HAP-1 (cell line): ENCODE measurements at regions not wholly inside any gene's neighbourhood (a gene's known extent, or its start where the extent isn't known, plus 50 kb on each side); places are given as distances from the start of the nearest gene placed in this dataset.
"Not testable (repeated sequence)": the region's sequence is repeated elsewhere in the genome, so short reads cannot be mapped to it uniquely, and the experiment has no call there.

Experiments used
- DNase-seq, 2 experiments: peaks; one replicate each; pipeline ENCODE4 v3.0.0-alpha.2; 2016 to 2020; ENCODE audit warnings: low spot score in 2 of 2
- H3K27me3 ChIP-seq: fragments of 250-450 bp; sonication (Bioruptor Pico); 2 replicates; pipeline ENCODE4 v1.5.1; 2020; ENCODE audit warnings: low read depth, mild to moderate bottlenecking, moderate library complexity
- H3K36me3 ChIP-seq: fragments of 250-450 bp; sonication (Bioruptor Pico); replicated peaks from 2 replicates; pipeline ENCODE4 v1.5.1; 2020; ENCODE audit warnings: mild to moderate bottlenecking
- H3K4me1 ChIP-seq: fragments of 250-450 bp; sonication (Bioruptor Pico); 2 replicates; pipeline ENCODE4 v1.5.1; 2020; ENCODE audit warnings: mild to moderate bottlenecking
- H3K4me3 ChIP-seq: fragments of 250-450 bp; sonication (Bioruptor Pico); 2 replicates; pipeline ENCODE4 v1.5.1; 2020; ENCODE audit warnings: mild to moderate bottlenecking, moderate library complexity
- H3K9me3 ChIP-seq: fragments of 250-450 bp; sonication (Bioruptor Pico); 2 replicates; pipeline ENCODE4 v1.5.1; 2020; ENCODE audit warnings: mild to moderate bottlenecking, moderate library complexity
- in situ Hi-C: fragments of 300-500 bp; cut with MboI; formaldehyde crosslinking; loops from 3 replicates; pipeline ENCODE4 v1.14.3; 2020; ENCODE audit warnings: low sequenced_read_pairs, inconsistent platforms, mixed read lengths

DNA sequence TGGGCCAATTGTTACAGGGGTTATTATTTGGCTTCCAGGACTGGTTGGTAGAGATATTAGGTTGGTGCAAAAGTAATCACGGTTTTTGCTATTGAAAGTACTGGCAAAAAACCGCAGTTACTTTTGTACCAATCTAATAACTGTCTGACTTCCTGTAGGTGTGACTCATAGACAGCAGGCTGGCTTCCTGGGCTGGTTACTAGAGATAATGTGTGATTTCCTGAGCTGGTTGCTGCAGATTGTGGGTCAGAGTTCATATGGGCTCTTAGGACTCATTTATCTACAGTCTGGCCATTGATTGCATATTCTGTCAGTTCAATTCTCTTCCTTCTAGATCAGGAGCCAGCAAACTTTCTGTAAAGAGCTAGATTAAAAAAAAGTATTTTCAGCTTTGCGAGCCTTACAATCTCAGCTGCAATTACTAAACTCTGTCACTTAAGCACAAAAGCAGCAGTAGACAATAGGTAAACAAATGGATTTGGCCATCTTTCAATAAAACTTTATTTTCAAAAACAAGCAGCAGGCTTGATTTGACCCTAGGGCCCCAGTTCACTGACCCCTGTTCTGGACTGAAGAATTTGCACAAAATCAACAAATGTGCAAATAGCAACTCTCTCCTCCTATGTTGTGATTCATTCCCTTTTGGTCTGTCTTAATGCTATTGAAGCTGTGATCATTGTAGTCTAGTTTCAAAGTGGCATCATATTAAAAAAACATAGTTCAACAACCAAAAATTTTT, 50.8 kb upstream of the BOD1L1 start:
- no peaks in the 10 kb centered on the region for H3K4me1 ChIP-seq
- in situ Hi-C loops = no loop called here
- H3K27me3 ChIP-seq = no peaks in the 10 kb centered on the region
- no peaks in the 10 kb centered on the region for H3K36me3 ChIP-seq
- no peaks in the 10 kb centered on the region for H3K9me3 ChIP-seq
- no peak overlapping the region for H3K4me3 ChIP-seq
- DNase-seq = no peak

DNA sequence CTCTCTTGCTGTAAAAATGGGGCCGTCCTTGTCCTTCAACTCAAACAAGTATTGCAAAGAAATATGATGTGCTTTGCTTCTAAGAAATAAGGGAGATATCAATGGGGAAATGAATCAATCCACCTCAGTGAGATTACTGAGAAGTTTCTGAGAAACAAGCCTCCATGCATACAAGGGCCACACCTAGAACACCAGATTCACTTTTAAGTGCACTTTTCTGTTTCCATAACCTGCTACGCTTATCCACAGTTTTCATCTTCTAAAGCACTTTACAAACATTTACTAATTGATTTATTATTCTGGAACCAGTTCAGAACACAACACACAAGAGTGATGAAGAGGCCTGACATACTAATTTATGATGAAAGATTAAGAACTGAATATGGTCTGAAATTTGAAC, 54.0 kb upstream of the BOD1L1 start:
- no peaks in the 10 kb centered on the region for H3K9me3 ChIP-seq
- H3K4me3 ChIP-seq = no peak overlapping the region
- no peaks in the 10 kb centered on the region for H3K36me3 ChIP-seq
- no peak for DNase-seq
- in situ Hi-C loops = no loop called here
- H3K27me3 ChIP-seq = no peaks in the 10 kb centered on the region
- H3K4me1 ChIP-seq = no peaks in the 10 kb centered on the region

DNA sequence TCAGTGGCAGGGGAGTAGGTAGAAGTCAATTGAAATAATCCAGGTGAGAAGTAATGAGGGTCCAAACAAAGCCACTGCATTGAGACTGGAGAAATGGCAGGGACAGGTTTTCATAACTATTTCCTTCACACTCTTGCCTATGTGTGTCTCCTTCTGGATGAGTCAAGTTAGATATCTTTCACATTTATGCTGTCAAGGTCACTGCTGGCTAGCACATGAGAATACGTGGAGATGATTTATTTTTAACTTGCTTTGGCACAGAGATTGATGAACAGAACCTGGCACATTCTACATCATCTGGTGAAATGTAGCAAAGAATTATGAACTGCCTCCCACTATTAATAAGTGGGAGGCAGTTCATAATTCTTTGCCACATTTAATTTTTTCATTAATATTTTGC, 66.7 kb upstream of the BOD1L1 start:
- no peaks in the 10 kb centered on the region for H3K27me3 ChIP-seq
- H3K9me3 ChIP-seq = no peaks in the 10 kb centered on the region
- in situ Hi-C loops = no loop called here
- no peaks in the 10 kb centered on the region for H3K36me3 ChIP-seq
- H3K4me1 ChIP-seq = no peaks in the 10 kb centered on the region
- no peak for DNase-seq
- H3K4me3 ChIP-seq = no peak overlapping the region

DNA sequence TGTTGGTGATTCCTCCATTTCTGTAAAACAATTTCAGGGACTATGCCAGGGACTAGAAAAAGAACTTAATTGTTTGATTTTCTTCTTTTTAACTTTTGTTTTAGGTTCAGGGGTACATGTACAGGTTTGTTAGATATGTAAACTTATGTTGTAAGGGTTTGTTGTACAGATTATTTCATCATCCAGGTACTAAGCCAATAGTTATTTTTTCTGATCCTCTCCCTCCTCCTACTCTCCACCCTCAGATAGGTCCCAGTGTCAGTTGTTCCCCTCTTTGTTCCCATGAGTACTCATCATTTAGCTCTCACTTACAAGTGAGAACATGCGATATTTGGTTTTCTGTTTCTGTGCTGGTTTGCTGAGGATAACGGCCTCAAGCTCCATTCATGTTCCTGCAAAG, 70.8 kb upstream of the BOD1L1 start:
- Histone ChIP-seq H3K4me3 (no peak overlapping the region), H3K4me1 (no peaks in the 10 kb centered on the region)

DNA sequence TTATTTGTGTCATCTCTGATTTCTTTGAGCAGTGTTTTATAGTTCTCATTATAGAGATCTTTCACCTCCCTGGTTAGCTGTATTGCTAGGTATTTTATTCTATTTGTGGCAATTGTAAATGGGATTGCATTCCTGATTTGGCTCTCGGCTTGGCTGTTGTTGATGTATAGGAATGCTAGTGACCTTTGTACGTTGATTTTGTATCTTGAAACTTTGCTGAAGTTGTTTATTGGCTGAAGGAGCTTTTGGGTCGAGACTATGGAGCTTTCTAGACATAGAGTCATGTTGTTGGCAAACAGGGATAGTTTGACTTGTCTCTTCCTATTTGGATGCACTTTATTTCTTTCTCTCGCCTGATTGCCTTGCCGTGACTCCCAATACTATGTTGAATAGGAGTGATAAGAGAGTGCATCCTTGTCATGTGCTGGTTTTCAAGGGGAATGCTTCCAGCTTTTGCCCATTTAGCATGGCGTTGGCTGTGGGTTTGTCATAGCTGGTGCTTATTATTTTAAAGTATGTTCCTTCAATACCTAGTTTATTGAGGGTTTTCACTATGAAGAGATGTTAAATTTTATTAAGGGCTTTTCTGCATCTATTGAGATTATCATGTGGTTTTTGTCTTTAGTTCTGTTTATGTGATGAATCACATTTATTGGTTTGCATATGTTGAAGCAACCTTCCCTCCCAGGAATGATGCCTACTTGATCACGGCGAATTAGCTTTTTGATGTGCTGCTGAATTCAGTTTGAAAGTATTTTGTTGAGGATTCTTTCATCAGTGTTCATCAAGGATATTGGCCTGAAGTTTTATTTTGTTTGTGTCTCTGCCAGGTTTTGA, 72.7 kb upstream of the BOD1L1 start:
- Histone ChIP-seq H3K36me3 (no peaks in the 10 kb centered on the region), H3K4me1 (no peaks in the 10 kb centered on the region), H3K4me3 (no peak overlapping the region), H3K9me3 (no peaks in the 10 kb centered on the region), H3K27me3 (no peaks in the 10 kb centered on the region; the same call in 1 of the 2 replicates)
- no peak for DNase-seq
- in situ Hi-C loops = no loop called here

More for the DNA sequence above, 70.8 kb upstream of the BOD1L1 start:
- in situ Hi-C loops = no loop called here
- Histone ChIP-seq H3K9me3 (no peaks in the 10 kb centered on the region), H3K36me3 (no peaks in the 10 kb centered on the region), H3K27me3 (no peaks in the 10 kb centered on the region; the same call in 1 of the 2 replicates)
- DNase-seq = no peak

DNA sequence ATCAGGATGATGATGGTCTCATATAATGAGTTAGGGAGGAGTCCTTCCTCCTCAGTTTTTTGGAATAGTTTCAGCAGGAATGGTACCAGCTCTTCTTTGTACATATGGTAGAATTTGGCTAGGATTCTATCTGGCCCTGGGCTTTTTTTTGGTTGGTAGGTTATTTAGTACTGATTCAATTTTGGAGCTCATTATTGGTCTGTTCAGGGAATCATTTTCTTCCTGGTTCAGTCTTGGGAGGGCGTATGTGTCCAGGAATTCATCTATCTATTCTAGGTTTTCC, 73.3 kb upstream of the BOD1L1 start:
- in situ Hi-C loops, H3K36me3 ChIP-seq, H3K4me1 ChIP-seq, DNase-seq, H3K4me3 ChIP-seq, H3K27me3 ChIP-seq, H3K9me3 ChIP-seq: not testable (repeated sequence)

DNA sequence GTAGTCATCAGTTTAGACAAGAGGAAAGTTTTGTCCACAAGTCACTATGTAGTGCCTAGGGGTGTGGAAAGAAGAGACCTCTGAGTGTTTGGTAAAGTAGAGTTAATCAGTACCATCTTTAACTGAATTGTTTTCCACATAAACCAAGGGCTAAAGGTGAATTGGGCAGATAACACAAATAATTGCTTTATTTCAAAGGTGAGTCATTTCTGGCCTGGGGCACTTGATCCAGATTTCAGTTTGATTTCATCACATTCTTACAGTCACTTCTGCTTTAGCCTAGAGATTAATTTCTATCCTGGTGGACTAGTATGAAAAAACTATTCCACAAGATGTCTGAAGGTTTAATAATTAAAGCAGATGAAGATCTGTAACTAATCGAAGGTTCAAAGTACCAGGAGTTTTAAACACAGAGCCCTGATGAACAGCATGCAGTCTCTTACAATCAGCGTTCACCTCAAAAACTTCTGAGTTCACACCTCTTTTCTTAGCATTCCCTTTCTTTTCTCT, 74.5 kb upstream of the BOD1L1 start:
- in situ Hi-C loops = no loop called here
- DNase-seq = no peak
- Histone ChIP-seq H3K36me3 (no peaks in the 10 kb centered on the region), H3K9me3 (no peaks in the 10 kb centered on the region), H3K27me3 (no peaks in the 10 kb centered on the region; the same call in 1 of the 2 replicates), H3K4me1 (no peaks in the 10 kb centered on the region), H3K4me3 (no peak overlapping the region)

DNA sequence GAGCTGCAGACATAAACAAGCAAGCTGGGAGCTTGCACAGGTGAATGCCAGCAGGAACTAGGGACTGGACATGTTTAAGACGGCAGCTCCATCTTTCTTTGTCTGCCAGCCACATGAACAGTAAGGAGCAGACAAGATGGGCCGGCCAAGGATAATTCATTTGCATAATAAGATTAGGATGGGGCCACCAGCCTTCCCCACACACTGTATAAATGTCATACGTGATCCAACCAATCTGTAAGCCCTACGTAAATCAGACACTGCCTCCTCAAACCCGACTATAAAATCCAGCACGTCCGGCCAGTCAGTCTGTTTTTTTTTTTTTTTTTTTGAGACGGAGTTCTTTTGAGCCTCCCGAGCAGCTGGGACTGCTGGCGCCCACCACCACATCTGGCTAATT, 75.6 kb upstream of the BOD1L1 start:
- no peaks in the 10 kb centered on the region for H3K4me1 ChIP-seq
- H3K4me3 ChIP-seq = no peak overlapping the region
- no peak for DNase-seq
- H3K36me3 ChIP-seq = no peaks in the 10 kb centered on the region
- in situ Hi-C loops = no loop called here
- H3K9me3 ChIP-seq = no peaks in the 10 kb centered on the region
- H3K27me3 ChIP-seq = no peaks in the 10 kb centered on the region; the same call in 1 of the 2 replicates

DNA sequence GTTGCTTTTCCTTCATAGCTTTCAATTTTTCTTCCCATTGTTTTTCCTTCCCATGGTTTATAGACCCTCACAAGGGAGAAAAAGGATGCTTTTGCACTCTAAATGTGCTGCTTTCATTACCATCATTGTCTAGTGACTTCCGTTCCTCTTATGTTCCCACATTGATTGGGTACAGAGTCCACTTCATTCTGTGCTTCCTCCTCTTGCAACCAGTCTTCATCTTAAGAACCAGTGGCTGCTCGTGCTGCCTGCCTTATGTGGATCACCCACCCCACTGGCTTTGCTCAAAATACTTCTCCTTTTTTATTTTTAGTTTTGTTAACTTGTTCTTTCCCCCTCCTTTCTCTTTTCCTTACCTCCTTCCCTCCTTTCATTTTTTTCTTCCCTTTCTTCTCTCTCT, 76.5 kb upstream of the BOD1L1 start:
- Histone ChIP-seq H3K4me1 (no peaks in the 10 kb centered on the region), H3K36me3 (no peaks in the 10 kb centered on the region), H3K27me3 (no peaks in the 10 kb centered on the region; the same call in 1 of the 2 replicates), H3K4me3 (no peak overlapping the region), H3K9me3 (no peaks in the 10 kb centered on the region)
- DNase-seq = no peak
- in situ Hi-C loops = no loop called here

DNA sequence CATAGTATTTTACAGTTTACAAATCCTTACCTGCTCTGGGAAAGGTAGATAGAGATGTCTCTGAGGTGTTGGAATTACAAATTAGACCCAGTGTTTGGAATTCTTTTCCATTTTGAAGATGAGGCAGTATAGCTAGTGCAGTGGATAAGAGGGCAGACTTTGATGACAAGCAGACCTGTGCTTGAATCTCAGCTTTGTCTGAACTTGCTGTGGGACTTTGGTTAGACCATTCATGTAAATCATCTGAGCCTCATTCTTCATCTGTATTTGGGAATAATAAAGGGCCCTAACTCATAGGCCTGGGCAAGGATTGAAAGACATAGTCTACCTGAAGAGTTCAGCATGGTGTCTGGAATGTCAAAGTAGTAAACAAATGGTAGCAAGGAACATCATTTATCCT, 77.2 kb upstream of the BOD1L1 start:
- in situ Hi-C loops = no loop called here
- H3K4me3 ChIP-seq = no peak overlapping the region
- no peaks in the 10 kb centered on the region for H3K9me3 ChIP-seq
- H3K27me3 ChIP-seq = no peaks in the 10 kb centered on the region; the same call in 1 of the 2 replicates
- no peaks in the 10 kb centered on the region for H3K4me1 ChIP-seq
- DNase-seq = no peak
- no peaks in the 10 kb centered on the region for H3K36me3 ChIP-seq

DNA sequence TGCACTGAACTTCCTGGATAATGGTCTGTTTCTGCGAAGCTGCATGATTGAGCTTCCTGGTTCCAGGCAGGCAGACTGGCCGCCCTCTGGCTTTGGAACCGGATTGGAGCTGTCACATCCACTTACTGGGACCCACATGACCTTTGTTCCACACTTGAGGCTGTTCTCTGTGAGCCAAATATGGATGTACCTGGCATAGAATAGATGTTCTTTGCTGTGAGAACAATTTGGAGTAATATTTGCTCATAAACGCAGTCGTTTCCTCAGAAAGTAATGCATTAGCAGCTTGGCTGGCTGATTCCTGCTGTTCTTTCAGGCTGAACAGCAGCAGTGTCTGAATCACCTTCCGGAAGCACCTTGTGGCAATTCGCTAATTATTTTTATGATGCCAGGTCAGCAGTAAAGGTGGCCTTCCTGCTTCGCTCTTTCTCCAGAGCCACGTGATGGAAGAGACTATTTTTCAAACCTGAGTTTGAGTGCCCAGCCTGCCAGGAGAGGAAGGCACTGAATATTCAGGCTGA, 78.1 kb upstream of the BOD1L1 start:
- no peak for DNase-seq
- in situ Hi-C loops = no loop called here
- H3K9me3 ChIP-seq = no peaks in the 10 kb centered on the region
- H3K4me1 ChIP-seq = no peaks in the 10 kb centered on the region
- H3K27me3 ChIP-seq = no peaks in the 10 kb centered on the region; the same call in 1 of the 2 replicates
- H3K36me3 ChIP-seq = no peaks in the 10 kb centered on the region
- H3K4me3 ChIP-seq = no peak overlapping the region

DNA sequence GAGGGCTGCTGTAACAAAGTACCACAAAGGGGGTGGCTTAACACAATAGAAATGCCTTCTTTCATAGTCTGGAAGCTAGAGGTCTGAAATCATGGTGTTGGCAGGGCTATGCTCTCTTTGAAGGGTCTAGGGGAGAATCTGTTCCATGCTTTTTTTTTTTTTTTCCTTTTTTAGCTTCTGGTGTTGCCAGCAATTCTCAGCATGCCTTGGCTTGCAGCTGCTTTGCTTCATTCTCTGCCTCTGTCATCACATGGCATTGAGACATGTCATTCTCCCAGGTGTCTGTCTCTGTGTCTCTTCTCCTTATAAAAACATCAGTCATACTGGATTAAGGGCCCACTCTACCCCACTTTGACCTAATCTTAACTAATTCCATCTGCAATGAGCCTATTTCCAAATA, 78.6 kb upstream of the BOD1L1 start:
- Histone ChIP-seq H3K4me1 (no peaks in the 10 kb centered on the region), H3K36me3 (no peaks in the 10 kb centered on the region), H3K27me3 (no peaks in the 10 kb centered on the region), H3K9me3 (no peaks in the 10 kb centered on the region), H3K4me3 (no peak overlapping the region)
- in situ Hi-C loops = no loop called here
- no peak for DNase-seq

DNA sequence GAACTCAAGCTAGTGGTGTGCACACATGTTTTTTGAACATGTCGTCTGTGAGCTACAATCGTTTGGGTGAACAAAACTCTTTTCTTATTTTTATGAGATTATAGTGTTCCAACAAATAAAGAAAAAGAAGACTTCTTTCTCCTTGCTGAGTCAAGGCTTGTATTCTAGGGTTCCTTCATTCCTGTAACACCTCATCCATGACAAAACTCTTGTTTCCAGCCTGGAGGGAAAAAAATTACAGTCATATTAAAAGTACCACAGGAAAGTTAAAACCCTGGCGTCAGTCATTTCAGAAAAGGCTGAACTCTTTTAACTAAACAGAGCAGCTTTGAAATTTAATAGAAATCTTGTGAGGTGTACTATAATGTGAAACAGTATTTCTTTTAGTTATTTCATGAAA, 79.2 kb upstream of the BOD1L1 start:
- Histone ChIP-seq H3K4me3 (no peak overlapping the region), H3K36me3 (no peaks in the 10 kb centered on the region), H3K27me3 (no peaks in the 10 kb centered on the region), H3K9me3 (no peaks in the 10 kb centered on the region), H3K4me1 (no peaks in the 10 kb centered on the region)
- in situ Hi-C loops = no loop called here
- no peak for DNase-seq

DNA sequence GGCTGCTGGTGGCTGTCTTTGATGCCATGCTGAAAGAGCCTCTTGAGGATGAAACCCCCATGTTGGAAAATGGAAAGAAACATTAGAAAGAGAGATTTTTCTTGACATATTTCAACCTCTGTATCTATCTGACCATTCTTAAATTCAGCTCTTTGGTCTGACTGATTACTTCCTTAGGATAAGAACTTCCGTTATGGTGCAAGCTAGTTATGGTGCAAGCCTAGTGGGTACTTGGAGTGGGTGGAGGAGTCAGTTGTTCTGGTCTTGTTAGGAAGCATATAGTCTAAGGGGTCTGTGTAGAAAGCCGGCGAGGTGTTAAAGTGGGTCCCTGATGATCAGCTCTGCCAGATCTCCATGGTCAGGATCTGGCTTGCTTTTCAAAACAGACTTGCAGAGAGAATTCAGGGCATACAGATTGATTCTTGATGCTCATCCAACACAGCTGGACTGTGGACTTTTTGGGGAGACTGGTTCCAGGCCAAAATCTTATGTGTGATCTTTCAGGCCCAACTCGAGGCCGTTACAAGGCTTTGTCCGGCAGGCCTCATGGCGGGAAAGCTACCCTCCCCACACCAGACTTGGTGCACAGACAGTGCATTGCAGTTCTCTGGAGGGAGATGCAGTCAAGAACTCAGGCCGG, 82.8 kb upstream of the BOD1L1 start:
- H3K9me3 ChIP-seq = no peaks in the 10 kb centered on the region
- H3K4me3 ChIP-seq = no peak overlapping the region
- in situ Hi-C loops = no loop called here
- H3K36me3 ChIP-seq = no peaks in the 10 kb centered on the region
- no peak for DNase-seq
- no peaks in the 10 kb centered on the region for H3K4me1 ChIP-seq
- H3K27me3 ChIP-seq = no peaks in the 10 kb centered on the region
